Type B pancreatic cell (in vitro differentiated cells): ENCODE measurements at regions not wholly inside any gene's neighbourhood (a gene's known extent, or its start where the extent isn't known, plus 50 kb on each side); places are given as distances from the start of the nearest gene placed in this dataset.

Source experiments
- DNase-seq: peaks from one replicate; pipeline ENCODE4 v3.0.0; 2021; ENCODE audit warnings: mixed read lengths; ENCODE audit not compliant: unreplicated experiment; ENCODE audit errors: extremely low spot score
- H3K27ac Mint-ChIP-seq: 2 replicates; pipeline ENCODE4 v1.8.0; 2021; ENCODE audit warnings: mild to moderate bottlenecking, mixed read lengths
- H3K27me3 Mint-ChIP-seq: 2 replicates; pipeline ENCODE4 v1.8.0; 2021; ENCODE audit warnings: mixed read lengths
- H3K36me3 Mint-ChIP-seq: 2 replicates; pipeline ENCODE4 v1.8.0; 2021; ENCODE audit warnings: mixed read lengths
- H3K4me1 Mint-ChIP-seq: one replicate; pipeline ENCODE4 v1.8.0; 2021; ENCODE audit warnings: mixed read lengths; ENCODE audit not compliant: unreplicated experiment
- H3K4me3 Mint-ChIP-seq: 2 replicates; pipeline ENCODE4 v1.8.0; 2021; ENCODE audit warnings: mild to moderate bottlenecking, mixed read lengths
- H3K9me3 Mint-ChIP-seq: 2 replicates; pipeline ENCODE4 v1.8.0; 2021; ENCODE audit warnings: mixed read lengths
- TF ChIP-seq, protein P1 (sequence below): fragments of 200-600 bp; sonication (generic); conservative IDR thresholded peaks from 2 replicates; pipeline ENCODE4 v1.5.0; 2021; ENCODE audit warnings: antibody characterized with exemption, mild to moderate bottlenecking

GRCh38 chr2:234752966-234753365 lies 198.9 kb upstream of the SH3BP4 start:
- Mint-ChIP-seq H3K27me3 (no peaks in the 10 kb centered on the region), H3K27ac (no peak overlapping the region), H3K36me3 (no peaks in the 10 kb centered on the region), H3K4me1 (peaks cover 4% of the 10 kb centered on the region), H3K4me3 (no peak overlapping the region), H3K9me3 (peaks cover 5% of the 10 kb centered on the region)
- TF ChIP-seq, protein P1, sequence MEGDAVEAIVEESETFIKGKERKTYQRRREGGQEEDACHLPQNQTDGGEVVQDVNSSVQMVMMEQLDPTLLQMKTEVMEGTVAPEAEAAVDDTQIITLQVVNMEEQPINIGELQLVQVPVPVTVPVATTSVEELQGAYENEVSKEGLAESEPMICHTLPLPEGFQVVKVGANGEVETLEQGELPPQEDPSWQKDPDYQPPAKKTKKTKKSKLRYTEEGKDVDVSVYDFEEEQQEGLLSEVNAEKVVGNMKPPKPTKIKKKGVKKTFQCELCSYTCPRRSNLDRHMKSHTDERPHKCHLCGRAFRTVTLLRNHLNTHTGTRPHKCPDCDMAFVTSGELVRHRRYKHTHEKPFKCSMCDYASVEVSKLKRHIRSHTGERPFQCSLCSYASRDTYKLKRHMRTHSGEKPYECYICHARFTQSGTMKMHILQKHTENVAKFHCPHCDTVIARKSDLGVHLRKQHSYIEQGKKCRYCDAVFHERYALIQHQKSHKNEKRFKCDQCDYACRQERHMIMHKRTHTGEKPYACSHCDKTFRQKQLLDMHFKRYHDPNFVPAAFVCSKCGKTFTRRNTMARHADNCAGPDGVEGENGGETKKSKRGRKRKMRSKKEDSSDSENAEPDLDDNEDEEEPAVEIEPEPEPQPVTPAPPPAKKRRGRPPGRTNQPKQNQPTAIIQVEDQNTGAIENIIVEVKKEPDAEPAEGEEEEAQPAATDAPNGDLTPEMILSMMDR = no peak
- DNase-seq = no peak

DNA sequence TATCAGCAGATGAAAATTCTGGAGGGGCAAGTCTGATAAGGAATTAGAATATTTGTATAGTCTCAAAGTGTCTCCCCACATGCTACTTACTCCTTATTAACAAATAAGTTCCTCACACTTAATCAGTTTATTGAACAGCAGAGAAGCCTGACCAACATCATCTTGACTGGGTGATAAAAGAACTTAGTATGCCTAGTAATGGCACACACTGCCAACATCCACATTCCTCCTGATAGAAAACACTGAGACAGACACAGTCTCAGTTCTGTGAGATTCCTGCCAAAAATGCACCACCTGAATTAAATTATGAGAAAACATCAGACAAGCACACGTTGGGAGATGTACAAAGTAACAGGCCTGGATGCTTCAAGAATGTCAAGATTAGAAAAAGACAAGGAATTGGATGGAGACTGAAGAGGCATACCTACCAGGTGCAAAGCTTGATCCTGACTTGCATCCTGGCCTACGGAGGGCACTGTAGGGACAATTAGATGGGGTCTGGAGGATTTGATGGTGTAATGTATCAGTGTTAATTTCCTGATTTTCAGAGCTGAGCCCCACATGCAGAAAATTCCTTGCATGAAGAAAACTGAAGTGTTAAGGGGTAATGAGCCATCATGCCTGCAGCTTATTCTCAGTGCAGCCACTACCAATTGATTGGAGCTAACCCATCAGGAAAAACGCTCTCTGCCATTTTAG lies 200.4 kb upstream of the SH3BP4 start:
- Mint-ChIP-seq H3K27ac (no peak overlapping the region), H3K36me3 (no peaks in the 10 kb centered on the region), H3K27me3 (no peaks in the 10 kb centered on the region), H3K4me3 (no peak overlapping the region), H3K9me3 (peaks cover 5% of the 10 kb centered on the region), H3K4me1 (peaks cover 4% of the 10 kb centered on the region)
- TF ChIP-seq, protein P1 = no peak
- no peak for DNase-seq

GRCh38 chr2:234747833-234748559 lies 203.8 kb upstream of the SH3BP4 start:
- Mint-ChIP-seq H3K4me1 (peaks cover 4% of the 10 kb centered on the region), H3K36me3 (no peaks in the 10 kb centered on the region), H3K4me3 (no peak overlapping the region), H3K9me3 (peaks cover 5% of the 10 kb centered on the region), H3K27me3 (no peaks in the 10 kb centered on the region), H3K27ac (no peak overlapping the region)
- TF ChIP-seq, protein P1 = no peak
- no peak for DNase-seq

GRCh38 chr2:234747032-234747431 lies 204.8 kb upstream of the SH3BP4 start:
- Mint-ChIP-seq H3K36me3 (no peaks in the 10 kb centered on the region), H3K4me3 (no peak overlapping the region), H3K27ac (no peak overlapping the region)

GRCh38 chr2:234745347-234745746 lies 206.5 kb upstream of the SH3BP4 start:
- H3K27me3 Mint-ChIP-seq = no peaks in the 10 kb centered on the region
- no peaks in the 10 kb centered on the region for H3K4me1 Mint-ChIP-seq
- peaks cover 6% of the 10 kb centered on the region for H3K9me3 Mint-ChIP-seq
- H3K4me3 Mint-ChIP-seq = no peak overlapping the region
- H3K36me3 Mint-ChIP-seq = no peaks in the 10 kb centered on the region
- no peak for DNase-seq
- TF ChIP-seq, protein P1 = peak; percentile 43
- no peak overlapping the region for H3K27ac Mint-ChIP-seq

More at GRCh38 chr2:234747032-234747431, 204.8 kb upstream of the SH3BP4 start:
- Mint-ChIP-seq H3K27me3 (no peaks in the 10 kb centered on the region), H3K9me3 (peaks cover 6% of the 10 kb centered on the region), H3K4me1 (peaks cover 4% of the 10 kb centered on the region)
- DNase-seq = no peak
- TF ChIP-seq, protein P1 = no peak
